Suprapubic skin (tissue), 4 donors: ENCODE measurements at regions not wholly inside any gene's neighbourhood (a gene's known extent, or its start where the extent isn't known, plus 50 kb on each side); places are given as distances from the start of the nearest gene placed in this dataset.

Source experiments
- DNase-seq, 2 donors: peaks; one replicate each; pipeline ENCODE4 v3.0.0-alpha.2; 2019; ENCODE audit warnings: low spot score in 2 of 2
- H3K27ac ChIP-seq: fragments of 200-600 bp; sonication (generic); one replicate; pipeline ENCODE4 v1.5.1; 2019
- H3K27me3 ChIP-seq: fragments of 200-600 bp; sonication (generic); one replicate; pipeline ENCODE4 v1.5.1; 2019
- H3K36me3 ChIP-seq: fragments of 200-600 bp; sonication (generic); one replicate; pipeline ENCODE4 v1.5.1; 2019
- H3K4me1 ChIP-seq: fragments of 200-600 bp; sonication (generic); one replicate; pipeline ENCODE4 v1.5.1; 2019
- H3K4me3 ChIP-seq: fragments of 200-600 bp; sonication (generic); one replicate; pipeline ENCODE4 v1.5.1; 2019; ENCODE audit warnings: mild to moderate bottlenecking
- H3K9me3 ChIP-seq: fragments of 200-600 bp; sonication (generic); one replicate; pipeline ENCODE4 v1.5.1; 2019
- CTCF ChIP-seq, 2 donors: fragments of 200-600 bp in 1 of 2; fragments of 450-650 bp in 1 of 2; sonication (generic) in 1 of 2; IDR thresholded peaks; one replicate each; pipeline ENCODE4 v1.5.1; 2016 to 2019; ENCODE audit warnings: antibody characterized with exemption in 2 of 2, mild to moderate bottlenecking in 1 of 2, moderate library complexity in 1 of 2
- EP300 ChIP-seq: sonication (generic); formaldehyde crosslinking; IDR thresholded peaks from one replicate; pipeline ENCODE4 v1.6.1; 2017; ENCODE audit warnings: antibody characterized with exemption
- POLR2A ChIP-seq, 2 donors: fragments of 450-650 bp; IDR thresholded peaks; one replicate each; pipeline ENCODE4 v1.6.1; 2017; ENCODE audit warnings: antibody characterized with exemption in 2 of 2, mild to moderate bottlenecking in 2 of 2, moderate library complexity in 2 of 2
- POLR2AphosphoS5 ChIP-seq, 3 donors: sonication (generic); formaldehyde crosslinking; IDR thresholded peaks; one replicate each; pipeline ENCODE4 v1.6.1; 2017; ENCODE audit warnings: antibody characterized with exemption in 3 of 3
- WGBS: methylation state at CpG from one replicate; pipeline ENCODE4 v1.1.5; 2018; 5-methylcytosine and 5-hydroxymethylcytosine counted together

- Histone ChIP-seq H3K9me3 (no peaks in the 10 kb centered on the region), H3K27me3 (no peaks in the 10 kb centered on the region), H3K36me3 (no peaks in the 10 kb centered on the region), H3K4me1 (peaks cover 10% of the 10 kb centered on the region), H3K27ac (no peak overlapping the region), H3K4me3 (no peak overlapping the region)
- WGBS = 48% methylated on average over 2 of the region's 2 CpGs
- TF ChIP-seq CTCF (IDR thresholded peaks at IDR 0.05) = peak; percentile 20 to 62
- no peak for TF ChIP-seq POLR2AphosphoS5 (IDR thresholded peaks at IDR 0.05)
- DNase-seq = no peak
Measured at GRCh38 chr6:9540534-9541126, 874.2 kb downstream of the TFAP2A start.

- Histone ChIP-seq H3K27ac (no peak overlapping the region), H3K4me1 (peaks cover 10% of the 10 kb centered on the region), H3K4me3 (no peak overlapping the region), H3K36me3 (no peaks in the 10 kb centered on the region), H3K9me3 (no peaks in the 10 kb centered on the region), H3K27me3 (no peaks in the 10 kb centered on the region)
- TF ChIP-seq POLR2A (IDR thresholded peaks at IDR 0.05) = no peak
- no peak for TF ChIP-seq EP300
- no peak for TF ChIP-seq POLR2AphosphoS5 (IDR thresholded peaks at IDR 0.05)
- TF ChIP-seq CTCF (IDR thresholded peaks at IDR 0.05) = no peak
- no peak for DNase-seq
Measured at GRCh38 chr6:9540126-9540525, 874.7 kb downstream of the TFAP2A start.

GRCh38 chr6:9539231-9539755 lies 875.6 kb downstream of the TFAP2A start:
- no peak overlapping the region for H3K27ac ChIP-seq
- H3K9me3 ChIP-seq = no peaks in the 10 kb centered on the region
- TF ChIP-seq CTCF (IDR thresholded peaks at IDR 0.05) (no peak), POLR2A (IDR thresholded peaks at IDR 0.05) (no peak), EP300 (no peak), POLR2AphosphoS5 (IDR thresholded peaks at IDR 0.05) (no peak)
- peaks cover 10% of the 10 kb centered on the region for H3K4me1 ChIP-seq
- WGBS = 60% methylated on average over 4 of the region's 4 CpGs
- DNase-seq = no peak
- no peaks in the 10 kb centered on the region for H3K36me3 ChIP-seq
- no peaks in the 10 kb centered on the region for H3K27me3 ChIP-seq
- no peak overlapping the region for H3K4me3 ChIP-seq

GRCh38 chr6:9537381-9537780 lies 877.5 kb downstream of the TFAP2A start:
- H3K9me3 ChIP-seq = no peaks in the 10 kb centered on the region
- H3K36me3 ChIP-seq = no peaks in the 10 kb centered on the region
- peaks cover 10% of the 10 kb centered on the region for H3K4me1 ChIP-seq
- TF ChIP-seq POLR2AphosphoS5 (IDR thresholded peaks at IDR 0.05) (no peak), POLR2A (IDR thresholded peaks at IDR 0.05) (no peak), CTCF (IDR thresholded peaks at IDR 0.05) (no peak), EP300 (no peak)
- H3K27ac ChIP-seq = no peak overlapping the region
- no peaks in the 10 kb centered on the region for H3K27me3 ChIP-seq
- 81% methylated on average over 2 of the region's 2 CpGs for WGBS
- DNase-seq = no peak
- no peak overlapping the region for H3K4me3 ChIP-seq

GRCh38 chr6:9535106-9535505 lies 879.8 kb downstream of the TFAP2A start:
- no peaks in the 10 kb centered on the region for H3K36me3 ChIP-seq
- WGBS = 45% methylated on average over 2 of the region's 2 CpGs
- no peak overlapping the region for H3K27ac ChIP-seq
- H3K4me3 ChIP-seq = no peak overlapping the region
- no peaks in the 10 kb centered on the region for H3K27me3 ChIP-seq
- H3K4me1 ChIP-seq = peaks cover 3% of the 10 kb centered on the region
- no peak for DNase-seq
- TF ChIP-seq CTCF (IDR thresholded peaks at IDR 0.05) (no peak), EP300 (no peak), POLR2A (IDR thresholded peaks at IDR 0.05) (no peak), POLR2AphosphoS5 (IDR thresholded peaks at IDR 0.05) (no peak)
- no peaks in the 10 kb centered on the region for H3K9me3 ChIP-seq
